Transverse colon (tissue), 4 donors: ENCODE measurements at regions not wholly inside any gene's neighbourhood (a gene's known extent, or its start where the extent isn't known, plus 50 kb on each side); places are given as distances from the start of the nearest gene placed in this dataset.

Experiments
- DNase-seq: peaks from one replicate; pipeline ENCODE4 v3.0.0-alpha.2; 2019
- H3K27ac ChIP-seq, 4 donors: fragments of 200-600 bp; sonication (generic); 2 replicates each; pipeline ENCODE4 v1.5.1; 2016 to 2018; ENCODE audit warnings: inconsistent platforms in 4 of 4
- H3K27me3 ChIP-seq: fragments of 200-600 bp; sonication (generic); 2 replicates; pipeline ENCODE4 v1.5.1; 2017; ENCODE audit warnings: inconsistent platforms
- H3K36me3 ChIP-seq, 4 donors: fragments of 200-600 bp; sonication (generic); 2 replicates each; pipeline ENCODE4 v1.5.1; 2017 to 2019; ENCODE audit warnings: inconsistent platforms in 4 of 4
- H3K4me1 ChIP-seq, 4 donors: fragments of 200-600 bp; sonication (generic); 2 replicates each; pipeline ENCODE4 v1.5.1; 2017 to 2020; ENCODE audit warnings: inconsistent platforms in 4 of 4
- H3K4me3 ChIP-seq, 4 donors: fragments of 200-600 bp; sonication (generic); 1 replicate in 1 of 4; 2 replicates in 3 of 4; pipeline versions ENCODE4 v1.5.1 to v1.6.1; 2017 to 2019; ENCODE audit warnings: inconsistent platforms in 4 of 4
- H3K9me3 ChIP-seq, 2 donors: fragments of 200-600 bp; sonication (generic); 2 replicates each; pipeline ENCODE4 v1.5.1; 2017 to 2019; ENCODE audit warnings: inconsistent platforms in 2 of 2
- EP300 ChIP-seq: sonication (generic); formaldehyde crosslinking; IDR thresholded peaks from one replicate; pipeline ENCODE4 v1.6.1; 2017; ENCODE audit warnings: antibody characterized with exemption, low read depth
- POLR2A ChIP-seq: fragments of 450-650 bp; IDR thresholded peaks from one replicate; pipeline ENCODE4 v1.6.1; 2016; ENCODE audit warnings: antibody characterized with exemption, mild to moderate bottlenecking, moderate library complexity
- POLR2AphosphoS5 ChIP-seq, 3 donors: sonication (generic); formaldehyde crosslinking; IDR thresholded peaks; one replicate each; pipeline ENCODE4 v1.6.1; 2016; ENCODE audit warnings: antibody characterized with exemption in 3 of 3
- WGBS, 2 donors: methylation state at CpG; one replicate each; pipeline ENCODE4 v1.1.5; 2018; ENCODE audit warnings: low coverage in 1 of 2; 5-methylcytosine and 5-hydroxymethylcytosine counted together
- in situ Hi-C, 4 donors: fragments of 200-750 bp; cut with MboI; loops; one replicate each; pipeline versions ENCODE4 v1.15.0 to v1.15.1; 2017; ENCODE audit warnings: low sequenced_read_pairs in 3 of 4, low pct_ligation_motif_present in 1 of 4, low pct_unique_long_range_greater_than_20kb in 1 of 4
- intact Hi-C: fragments of 100-400 bp; cut with DNase I; formaldehyde crosslinking; loops from one replicate; pipeline ENCODE4 v1.15.1; 2023; ENCODE audit warnings: low total_unique reads
- TF ChIP-seq, protein P1 (sequence below), 5 experiments: fragments of 200-600 bp in 3 of 5; fragments of 450-650 bp in 2 of 5; sonication (generic) in 3 of 5; IDR thresholded peaks; 1 replicate in 2 of 5; 2 replicates in 3 of 5; pipeline ENCODE4 v1.5.1; 2016 to 2017; ENCODE audit warnings: antibody characterized with exemption in 5 of 5, inconsistent platforms in 3 of 5, mild to moderate bottlenecking in 2 of 5, moderate library complexity in 1 of 5

DNA sequence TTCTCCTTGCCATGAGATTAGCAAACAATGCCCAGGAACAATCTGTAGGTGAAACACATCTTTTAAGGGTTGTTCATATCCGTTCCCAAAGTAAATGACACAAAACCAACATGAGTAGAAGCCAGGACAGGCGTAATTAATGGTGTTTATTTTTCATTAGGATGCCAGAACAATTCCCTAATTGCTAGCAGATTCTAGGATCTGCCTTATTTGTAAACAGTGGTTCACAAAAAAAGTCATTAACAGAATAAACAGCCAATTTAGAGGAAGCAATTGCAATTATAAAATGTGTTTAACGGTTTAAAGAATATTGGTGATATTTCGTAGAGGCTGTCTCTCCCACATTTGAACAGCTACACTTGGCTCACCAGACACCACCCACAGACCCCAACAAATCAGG is 250.6 kb upstream of the GPR26 start:
- in situ Hi-C loops: no loop called here
- no peaks in the 10 kb centered on the region for H3K4me1 ChIP-seq
- TF ChIP-seq EP300 (no peak), POLR2A (no peak), POLR2AphosphoS5 (IDR thresholded peaks at IDR 0.05) (no peak)
- TF ChIP-seq, protein P1, sequence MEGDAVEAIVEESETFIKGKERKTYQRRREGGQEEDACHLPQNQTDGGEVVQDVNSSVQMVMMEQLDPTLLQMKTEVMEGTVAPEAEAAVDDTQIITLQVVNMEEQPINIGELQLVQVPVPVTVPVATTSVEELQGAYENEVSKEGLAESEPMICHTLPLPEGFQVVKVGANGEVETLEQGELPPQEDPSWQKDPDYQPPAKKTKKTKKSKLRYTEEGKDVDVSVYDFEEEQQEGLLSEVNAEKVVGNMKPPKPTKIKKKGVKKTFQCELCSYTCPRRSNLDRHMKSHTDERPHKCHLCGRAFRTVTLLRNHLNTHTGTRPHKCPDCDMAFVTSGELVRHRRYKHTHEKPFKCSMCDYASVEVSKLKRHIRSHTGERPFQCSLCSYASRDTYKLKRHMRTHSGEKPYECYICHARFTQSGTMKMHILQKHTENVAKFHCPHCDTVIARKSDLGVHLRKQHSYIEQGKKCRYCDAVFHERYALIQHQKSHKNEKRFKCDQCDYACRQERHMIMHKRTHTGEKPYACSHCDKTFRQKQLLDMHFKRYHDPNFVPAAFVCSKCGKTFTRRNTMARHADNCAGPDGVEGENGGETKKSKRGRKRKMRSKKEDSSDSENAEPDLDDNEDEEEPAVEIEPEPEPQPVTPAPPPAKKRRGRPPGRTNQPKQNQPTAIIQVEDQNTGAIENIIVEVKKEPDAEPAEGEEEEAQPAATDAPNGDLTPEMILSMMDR (IDR thresholded peaks at IDR 0.05): no peak
- WGBS, 2 donors: 61 to 67% methylated on average over 4 of the region's 4 CpGs
- no peak overlapping the region for H3K4me3 ChIP-seq
- no peaks in the 10 kb centered on the region for H3K36me3 ChIP-seq
- H3K27me3 ChIP-seq: peaks cover 5% of the 10 kb centered on the region
- no peak for DNase-seq
- H3K27ac ChIP-seq: no peak overlapping the region
- no peaks in the 10 kb centered on the region for H3K9me3 ChIP-seq
- intact Hi-C loops: no loop called here

DNA sequence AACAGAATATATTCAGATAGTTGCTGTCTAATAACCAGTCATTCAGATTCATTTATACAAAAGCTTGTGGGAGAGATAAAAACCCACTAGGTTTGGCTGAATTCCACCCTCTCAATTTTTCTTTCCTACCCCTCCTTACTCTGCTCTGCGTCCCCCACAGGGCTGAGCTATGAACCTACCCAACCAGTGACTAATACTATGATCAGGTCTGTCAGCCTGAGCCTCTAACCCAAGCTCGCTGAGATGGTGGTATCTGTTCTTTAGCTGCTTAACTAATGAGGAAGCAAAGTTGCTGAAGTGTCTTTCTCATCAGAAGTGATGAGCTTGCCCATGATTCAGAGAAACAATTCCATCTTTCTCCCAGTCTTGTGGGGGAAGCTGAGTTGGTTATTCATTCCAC is 248.7 kb upstream of the GPR26 start:
- WGBS, 2 donors: 74 to 88% methylated on average over 1 to 2 of the region's 2 CpGs
- in situ Hi-C loops (no loop called here), intact Hi-C loops (no loop called here)
- Histone ChIP-seq H3K4me3 (no peak overlapping the region), H3K36me3 (no peaks in the 10 kb centered on the region), H3K27me3 (no peaks in the 10 kb centered on the region), H3K4me1 (no peaks in the 10 kb centered on the region), H3K9me3 (no peaks in the 10 kb centered on the region), H3K27ac (no peak overlapping the region)
- no peak for DNase-seq
- TF ChIP-seq POLR2AphosphoS5 (IDR thresholded peaks at IDR 0.05): no peak
- TF ChIP-seq EP300: no peak
- no peak for TF ChIP-seq POLR2A
- TF ChIP-seq, protein P1 (IDR thresholded peaks at IDR 0.05): no peak

DNA sequence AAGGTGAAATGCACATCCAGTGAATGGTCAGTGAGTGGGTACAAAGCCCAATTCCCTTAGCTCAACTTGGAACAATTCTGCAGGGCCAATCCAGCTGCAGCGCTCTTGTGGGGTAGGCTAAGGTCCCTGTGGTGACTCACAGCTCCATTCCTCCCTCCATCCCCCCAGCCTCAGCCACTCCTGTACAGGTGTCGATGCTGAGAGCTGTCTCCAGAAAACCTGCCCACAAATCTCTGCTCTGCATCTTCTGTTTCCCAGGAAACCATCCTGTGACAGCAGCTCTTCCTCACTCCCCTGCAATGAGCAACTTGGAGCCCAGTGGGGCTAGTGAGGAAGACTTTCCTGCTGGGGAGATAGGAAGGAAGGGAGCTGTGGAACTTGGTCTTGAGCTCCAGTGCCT is 244.7 kb upstream of the GPR26 start:
- Histone ChIP-seq H3K36me3 (no peaks in the 10 kb centered on the region), H3K4me1 (no peaks in the 10 kb centered on the region), H3K27ac (no peak overlapping the region), H3K4me3 (no peak overlapping the region), H3K27me3 (no peaks in the 10 kb centered on the region), H3K9me3 (no peaks in the 10 kb centered on the region)
- no peak for TF ChIP-seq POLR2AphosphoS5 (IDR thresholded peaks at IDR 0.05)
- TF ChIP-seq, protein P1 (IDR thresholded peaks at IDR 0.05): no peak
- TF ChIP-seq EP300: no peak
- no peak for TF ChIP-seq POLR2A
- in situ Hi-C loops (no loop called here), intact Hi-C loops (no loop called here)
- 89% methylated on average over 2 of the region's 2 CpGs; no CpG with 5 or more reads in 1 of the 2 donors for WGBS, 2 donors
- DNase-seq: no peak

DNA sequence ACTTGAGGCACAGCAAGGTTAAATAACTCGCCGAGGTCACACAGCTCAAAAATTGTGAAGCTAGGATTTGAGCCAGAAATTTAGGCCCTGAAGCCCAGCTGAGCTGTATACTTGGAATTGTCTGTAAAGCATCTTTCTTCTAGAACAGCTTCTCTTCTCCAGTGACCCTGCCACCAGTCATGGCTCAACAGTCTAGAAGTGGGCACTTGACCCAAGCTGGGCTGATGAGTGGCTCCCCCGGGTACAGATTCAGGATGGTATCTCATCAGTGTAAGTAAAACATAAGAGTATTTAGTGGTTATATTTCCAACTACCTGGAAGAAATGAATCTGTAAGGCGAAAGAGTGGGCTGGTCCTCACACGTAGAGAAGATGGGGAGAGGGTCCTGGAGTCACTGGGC is 243.9 kb upstream of the GPR26 start:
- Histone ChIP-seq H3K4me1 (no peaks in the 10 kb centered on the region), H3K27me3 (no peaks in the 10 kb centered on the region), H3K36me3 (no peaks in the 10 kb centered on the region), H3K27ac (no peak overlapping the region), H3K9me3 (no peaks in the 10 kb centered on the region), H3K4me3 (no peak overlapping the region)
- WGBS, 2 donors: 89 to 98% methylated on average over 5 of the region's 5 CpGs
- intact Hi-C loops: no loop called here
- in situ Hi-C loops: no loop called here
- DNase-seq: no peak
- no peak for TF ChIP-seq POLR2AphosphoS5 (IDR thresholded peaks at IDR 0.05)
- TF ChIP-seq POLR2A: no peak
- TF ChIP-seq EP300: no peak
- TF ChIP-seq, protein P1 (IDR thresholded peaks at IDR 0.05): no peak
